SK-N-SH treated with all-trans-retinoic acid at 6 μM for 48 hours (cell line): ENCODE measurements at regions not wholly inside any gene's neighbourhood (a gene's known extent, or its start where the extent isn't known, plus 50 kb on each side); places are given as distances from the start of the nearest gene placed in this dataset.

Experiments used
- PATZ1 ChIP-seq: fragments of 250-450 bp; sonication (Bioruptor Pico); IDR thresholded peaks from 2 replicates; pipeline ENCODE4 v1.8.0; 2020; ENCODE audit warnings: mild to moderate bottlenecking, moderate library complexity, borderline replicate concordance
- SNAI2 ChIP-seq: fragments of 250-450 bp; sonication (Bioruptor Pico); IDR thresholded peaks from 2 replicates; pipeline ENCODE4 v1.5.0; 2020; ENCODE audit warnings: mild to moderate bottlenecking, moderate library complexity
- ZC3H10 ChIP-seq: fragments of 250-450 bp; sonication (Bioruptor Pico); IDR thresholded peaks from 2 replicates; pipeline ENCODE4 v1.5.1; 2021; ENCODE audit warnings: mild to moderate bottlenecking, moderate library complexity
- ZFP3 ChIP-seq: fragments of 250-450 bp; sonication (Bioruptor Pico); IDR thresholded peaks from 2 replicates; pipeline ENCODE4 v1.5.0; 2020; ENCODE audit warnings: mild to moderate bottlenecking, moderate library complexity

GRCh38 chr10:36803229-36803628, 322.2 kb upstream of the ANKRD30A start:
- TF ChIP-seq ZFP3, result no peak
- no peak for TF ChIP-seq ZC3H10 (CRISPR knock-in tag)
- no peak for TF ChIP-seq PATZ1 (CRISPR knock-in tag)
- no peak for TF ChIP-seq SNAI2
